HG03139 (cell line): ENCODE measurements at regions not wholly inside any gene's neighbourhood (a gene's known extent, or its start where the extent isn't known, plus 50 kb on each side); places are given as distances from the start of the nearest gene placed in this dataset.
"Not testable (repeated sequence)": the region's sequence is repeated elsewhere in the genome, so short reads cannot be mapped to it uniquely, and the experiment has no call there.

Experiments used
- ATAC-seq: cut with Tn5 transposase; IDR thresholded peaks from one replicate; pipeline ENCODE4 v1.9.1; 2021; ENCODE audit not compliant: unreplicated experiment

DNA sequence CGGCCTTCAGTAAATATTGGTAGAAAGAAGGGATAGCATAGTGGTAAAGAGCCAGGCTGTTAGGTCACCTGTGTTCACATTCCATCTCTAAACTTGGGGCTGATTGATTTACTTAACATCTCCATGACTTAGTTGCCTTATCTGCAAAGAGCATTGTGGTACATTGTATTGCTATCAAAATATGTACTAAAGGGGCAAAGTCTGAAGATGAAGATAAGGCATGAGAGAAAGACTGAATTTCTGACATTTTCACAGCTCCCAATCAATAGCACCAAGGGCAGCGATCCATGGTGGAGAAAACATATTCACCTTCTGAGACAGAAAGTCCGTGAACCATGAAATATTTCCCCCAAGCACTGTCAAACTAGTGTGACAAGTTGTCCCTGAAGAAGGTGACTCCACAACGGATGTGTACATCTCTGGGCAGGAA, 223.3 kb upstream of the STXBP5 start:
- ATAC-seq = no peak

DNA sequence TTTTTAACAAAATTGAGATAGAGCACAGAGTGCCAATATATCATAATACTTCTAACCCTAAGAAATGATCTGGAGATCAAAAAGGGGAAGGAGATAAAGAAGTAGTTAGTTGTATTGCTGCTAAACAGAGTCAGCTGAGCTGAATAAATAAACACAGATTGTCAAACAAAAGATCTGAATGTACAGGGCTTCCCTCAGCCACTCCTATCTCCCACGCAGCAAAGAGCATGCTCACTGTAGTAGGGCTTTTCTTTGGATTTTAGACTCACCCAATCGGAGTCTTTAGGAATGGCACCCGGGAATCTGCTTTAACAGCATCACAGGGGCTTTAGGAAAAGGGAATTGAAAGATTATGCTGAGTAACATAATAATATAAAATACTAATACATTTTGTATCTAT, 222.2 kb upstream of the STXBP5 start:
- ATAC-seq = no peak

DNA sequence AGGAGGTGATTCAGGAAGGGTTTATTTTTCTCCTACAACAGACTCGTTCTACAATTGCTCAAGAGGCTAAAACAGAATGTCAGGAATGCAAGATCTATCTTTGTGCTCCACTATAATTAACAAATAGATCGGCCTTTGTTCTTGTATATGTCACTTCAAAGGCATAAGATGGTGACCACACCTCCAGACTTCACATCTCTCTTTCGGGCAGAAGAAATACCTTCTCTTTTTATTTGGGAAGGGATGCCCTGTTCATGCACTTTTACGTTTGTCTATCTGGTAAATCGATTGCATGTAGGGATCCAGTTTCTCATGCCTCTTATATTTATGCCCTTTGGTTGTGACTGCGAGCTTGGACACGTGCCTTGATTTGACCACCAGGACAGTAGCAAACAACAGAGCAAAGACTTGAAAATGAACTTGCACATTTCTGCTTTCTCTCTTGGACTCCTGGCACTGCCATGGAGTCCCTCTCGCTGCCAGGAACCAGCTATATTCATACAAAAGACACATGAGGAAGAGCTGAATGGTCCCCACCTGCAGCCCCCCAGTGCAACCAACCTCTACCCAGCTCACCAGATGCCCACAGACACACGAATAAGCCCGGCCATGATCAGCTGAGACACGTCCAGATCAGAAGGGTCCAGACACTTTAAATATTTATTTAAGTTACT, 219.8 kb upstream of the STXBP5 start:
- no peak for ATAC-seq

DNA sequence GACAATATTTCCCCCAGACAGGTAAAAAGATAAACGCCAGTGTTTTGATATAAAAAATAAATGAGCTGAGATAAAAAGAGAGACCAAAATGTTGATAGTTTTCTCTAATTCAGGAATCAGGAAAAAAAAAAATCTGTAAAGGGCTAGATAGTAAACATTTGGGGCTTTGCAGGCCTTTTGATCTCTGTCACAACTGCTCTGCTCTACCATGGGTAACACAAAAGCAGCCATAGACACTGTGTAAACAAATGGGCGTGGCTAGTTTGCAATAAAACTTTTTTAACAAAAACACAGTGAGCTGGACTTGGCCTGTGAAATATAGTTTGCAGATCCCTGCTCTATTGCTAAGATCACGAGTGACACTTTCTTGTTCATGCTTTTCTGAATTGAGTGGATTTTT, 219.1 kb upstream of the STXBP5 start:
- no peak for ATAC-seq

DNA sequence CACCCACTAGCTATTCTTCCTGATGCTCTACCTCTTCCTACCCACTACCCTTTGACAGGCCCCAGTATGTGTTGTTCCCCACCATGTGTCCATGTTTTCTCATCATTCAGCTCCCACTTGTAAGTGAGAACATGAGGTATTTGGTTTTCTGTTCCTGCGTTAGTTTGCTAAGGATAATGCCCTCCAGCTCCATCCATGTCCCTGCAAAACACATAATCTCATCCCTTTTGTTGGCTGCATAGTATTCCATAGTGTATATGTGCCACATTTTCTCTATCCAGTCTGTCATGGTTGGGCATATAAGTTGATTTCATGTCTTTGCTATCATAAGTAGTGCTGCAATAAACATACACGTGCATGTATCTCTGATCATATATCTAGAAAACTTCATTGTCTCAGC, 218.3 kb upstream of the STXBP5 start:
- no peak for ATAC-seq

DNA sequence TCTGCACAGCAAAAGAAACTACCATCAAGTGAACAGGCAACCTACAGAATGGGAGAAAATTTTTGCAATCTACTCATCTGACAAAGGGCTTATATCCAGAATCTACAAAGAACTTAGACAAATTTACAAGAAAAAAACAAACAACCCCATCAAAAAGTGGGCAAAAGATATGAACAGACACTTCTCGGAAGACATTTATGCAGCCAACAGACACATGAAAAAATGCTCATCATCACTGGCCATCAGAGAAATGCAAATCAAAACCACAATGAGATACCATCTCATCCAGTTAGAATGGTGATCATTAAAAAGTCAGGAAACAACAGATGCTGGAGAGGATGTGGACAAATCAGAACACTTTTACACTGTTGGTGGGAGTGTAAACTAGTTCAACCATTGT, 216.3 kb upstream of the STXBP5 start:
- ATAC-seq = not testable (repeated sequence)

DNA sequence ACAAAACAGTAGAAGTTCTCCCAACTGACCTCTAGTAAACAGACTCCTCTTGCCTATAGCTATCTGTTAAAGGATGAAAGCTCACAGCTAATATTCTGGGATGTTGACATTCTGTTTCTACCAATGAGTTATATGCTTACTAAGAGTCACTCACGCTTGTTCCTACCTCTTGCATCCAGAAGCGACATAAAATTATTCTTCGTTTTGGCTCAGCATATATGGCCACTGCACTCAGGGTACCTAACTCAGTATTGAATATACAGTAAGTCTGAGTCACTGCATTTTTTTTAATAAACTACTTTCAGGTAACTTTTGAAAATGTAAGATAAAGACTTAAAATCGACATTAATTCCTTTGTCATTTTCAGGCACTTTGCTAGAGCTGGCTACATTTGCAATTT, 214.4 kb upstream of the STXBP5 start:
- no peak for ATAC-seq

DNA sequence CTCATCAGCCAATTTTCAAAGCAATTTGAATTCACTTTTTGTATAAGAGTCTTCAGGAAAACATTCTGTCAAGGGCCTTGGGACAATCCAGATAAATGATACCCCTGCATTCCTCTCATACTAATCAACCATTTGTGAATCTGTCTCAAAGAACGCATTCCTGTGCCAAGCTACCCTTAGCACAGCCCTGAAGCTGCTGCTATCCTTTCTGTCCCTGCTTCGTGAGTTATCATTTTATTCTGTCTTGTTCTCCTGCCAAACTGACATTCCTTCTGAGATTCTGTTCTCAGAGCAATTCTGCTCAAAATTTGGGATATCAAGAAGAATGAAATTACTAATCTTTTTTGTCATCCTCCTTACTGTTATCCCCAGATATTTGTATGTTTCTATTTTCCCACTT, 213.9 kb upstream of the STXBP5 start:
- no peak for ATAC-seq

DNA sequence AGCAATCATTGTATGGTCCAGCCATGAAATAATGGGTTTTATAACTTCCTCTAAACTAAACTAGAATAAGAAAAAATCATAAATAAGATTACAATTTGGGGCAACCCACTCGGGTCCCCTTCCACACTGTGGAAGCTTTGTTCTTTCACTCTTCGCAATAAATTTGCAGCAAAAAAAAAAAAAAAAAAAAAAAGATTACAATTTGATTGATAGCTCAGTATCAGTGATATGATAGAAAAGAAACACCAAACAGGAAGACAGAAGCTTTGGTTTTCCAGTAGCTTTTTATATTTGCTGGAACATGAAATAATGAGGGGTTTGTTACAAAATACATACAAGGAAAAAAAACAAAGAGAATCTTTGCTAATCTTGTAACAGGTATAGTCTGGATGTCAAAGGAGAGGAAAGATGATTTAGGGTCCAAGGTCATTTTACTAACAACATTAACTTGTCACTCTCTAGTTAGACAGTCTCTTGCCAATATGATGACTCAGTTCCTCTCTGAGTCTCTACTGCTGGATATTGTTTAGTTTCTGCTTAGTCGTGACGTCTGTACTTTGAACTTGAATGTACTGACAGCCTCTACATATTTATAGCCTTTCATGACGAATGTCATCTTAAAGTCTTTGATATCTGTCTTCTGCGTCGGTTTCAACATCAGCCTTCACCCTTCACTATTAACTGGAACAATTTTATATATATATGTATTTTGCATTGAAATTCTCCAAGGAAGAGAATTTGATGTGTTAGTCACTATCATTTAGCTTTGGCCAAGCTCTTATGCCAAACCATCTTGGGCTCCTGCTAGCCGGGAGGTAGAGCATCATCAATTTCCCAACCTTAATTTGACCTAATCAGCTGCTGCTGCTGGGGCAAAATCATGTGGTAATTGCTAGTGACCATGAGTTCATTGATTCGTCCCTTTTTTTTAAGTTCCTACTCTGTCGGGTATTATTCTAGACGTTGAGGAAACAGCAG, 213.1 kb upstream of the STXBP5 start:
- no peak for ATAC-seq

DNA sequence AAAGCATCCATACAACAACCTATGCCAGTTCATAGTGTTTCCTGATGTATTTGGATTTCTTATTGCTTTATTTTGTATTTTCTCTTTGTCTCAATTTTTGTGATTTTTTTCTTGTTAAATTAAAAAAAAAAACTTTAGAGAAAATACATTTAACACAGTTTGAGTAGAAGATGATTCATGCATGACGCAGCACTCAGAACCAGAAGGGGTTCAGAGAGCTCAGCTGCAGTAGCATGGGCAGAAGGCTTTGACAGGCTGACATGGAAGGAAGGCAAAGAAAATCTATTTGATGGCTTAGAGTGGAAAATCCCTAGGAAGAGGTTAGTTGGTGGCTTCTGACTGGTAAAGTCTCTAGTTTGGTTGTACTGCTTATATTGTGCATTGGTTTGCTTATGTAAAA, 207.2 kb upstream of the STXBP5 start:
- ATAC-seq = no peak

DNA sequence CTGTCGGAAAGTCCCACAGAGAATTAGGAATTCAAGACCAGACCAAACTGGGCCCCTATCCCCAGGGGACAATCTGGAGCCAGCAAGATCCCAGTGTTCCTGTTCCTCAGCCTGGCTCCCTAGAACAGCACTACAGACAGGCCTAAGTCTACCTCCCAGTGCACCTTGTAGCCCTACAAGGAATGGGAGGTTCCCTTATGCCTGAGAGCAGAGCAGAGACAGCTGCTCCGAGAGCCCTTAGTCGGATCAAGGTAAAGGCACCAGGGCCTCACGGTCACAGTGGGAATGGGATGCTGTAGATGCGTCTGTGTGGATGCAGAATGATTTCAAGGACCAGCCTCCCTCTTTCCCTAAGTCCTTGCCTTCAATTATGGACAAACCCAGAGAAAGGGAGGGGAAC, 204.5 kb upstream of the STXBP5 start:
- no peak for ATAC-seq

DNA sequence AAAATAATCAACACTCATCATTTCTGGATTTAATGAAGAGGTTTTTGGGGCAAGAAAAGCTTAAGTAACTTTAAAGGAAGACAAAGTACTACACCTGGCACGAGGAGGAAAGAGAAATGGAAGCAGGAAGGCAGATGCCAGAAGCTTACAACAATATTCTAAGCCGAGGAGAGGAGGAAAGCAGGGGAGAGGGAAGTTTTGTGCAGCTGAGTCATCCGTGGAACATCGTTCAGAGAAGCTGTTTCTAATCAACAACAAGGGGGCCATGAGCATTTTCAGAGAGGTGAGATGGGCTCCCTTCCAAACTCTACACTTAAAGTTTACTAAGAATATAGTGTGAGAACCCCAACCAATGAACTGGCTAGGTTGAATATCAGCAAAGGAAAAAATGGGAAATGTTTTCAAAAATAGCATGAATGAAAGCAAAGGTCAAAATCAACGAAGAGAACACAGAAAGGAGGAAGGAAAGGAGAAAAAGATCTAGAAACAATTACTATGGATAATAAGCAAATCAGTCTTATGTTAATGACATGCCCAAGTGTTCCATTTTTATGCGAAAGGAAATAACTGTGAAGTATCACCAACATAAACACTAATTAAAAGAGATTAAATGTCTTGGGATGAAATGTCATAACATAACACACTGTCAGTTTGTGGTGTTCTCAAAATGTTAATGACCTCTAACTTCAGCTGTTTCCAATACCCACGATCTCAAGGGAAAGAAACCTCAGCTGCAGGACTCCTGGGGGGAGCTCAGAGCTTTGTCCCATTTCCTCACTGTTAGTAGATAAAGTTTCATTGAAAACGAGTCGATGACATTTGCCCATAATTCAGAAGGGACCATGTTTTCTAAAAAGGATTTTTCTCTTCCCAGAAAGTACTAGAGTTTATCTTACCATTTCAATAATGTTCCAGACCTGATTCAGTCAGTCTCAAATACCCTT, 203.4 kb upstream of the STXBP5 start:
- ATAC-seq = no peak

DNA sequence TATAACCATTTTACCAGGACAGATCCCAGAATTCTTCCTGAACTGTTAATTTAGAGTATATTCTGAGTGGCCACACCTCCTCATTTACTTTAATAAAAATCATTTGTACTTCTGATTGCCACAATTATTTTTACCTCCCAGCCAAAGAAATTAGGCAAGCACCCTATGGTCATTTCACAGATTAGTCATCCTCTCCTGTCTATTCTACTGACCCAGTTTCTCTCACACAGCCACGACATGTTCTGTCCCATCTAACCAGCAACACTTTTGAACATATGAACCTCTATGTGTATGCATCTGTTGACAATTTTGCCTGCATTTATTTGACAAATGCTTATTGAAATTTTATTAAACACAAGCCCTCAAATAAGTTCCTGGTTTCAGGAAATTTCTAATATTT, 202.6 kb upstream of the STXBP5 start:
- ATAC-seq = no peak

DNA sequence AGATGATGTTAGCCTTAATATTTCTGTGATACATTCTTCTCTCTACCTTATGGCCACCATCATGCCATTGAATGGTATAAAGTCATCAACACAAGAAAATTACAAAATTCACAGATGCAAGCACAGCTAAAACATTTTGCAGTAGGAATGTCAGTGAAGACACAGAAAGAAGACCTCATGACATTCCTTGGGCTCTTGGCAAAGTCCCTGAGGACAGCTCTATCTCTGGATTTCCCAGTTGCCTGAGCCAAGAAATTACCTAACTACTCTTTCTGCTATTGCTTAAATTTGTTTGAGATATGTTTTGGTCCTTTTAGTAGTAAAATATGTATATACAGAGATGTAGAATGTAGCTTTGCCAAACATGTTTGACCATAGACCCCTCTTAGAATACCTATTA, 201.0 kb upstream of the STXBP5 start:
- ATAC-seq = no peak

DNA sequence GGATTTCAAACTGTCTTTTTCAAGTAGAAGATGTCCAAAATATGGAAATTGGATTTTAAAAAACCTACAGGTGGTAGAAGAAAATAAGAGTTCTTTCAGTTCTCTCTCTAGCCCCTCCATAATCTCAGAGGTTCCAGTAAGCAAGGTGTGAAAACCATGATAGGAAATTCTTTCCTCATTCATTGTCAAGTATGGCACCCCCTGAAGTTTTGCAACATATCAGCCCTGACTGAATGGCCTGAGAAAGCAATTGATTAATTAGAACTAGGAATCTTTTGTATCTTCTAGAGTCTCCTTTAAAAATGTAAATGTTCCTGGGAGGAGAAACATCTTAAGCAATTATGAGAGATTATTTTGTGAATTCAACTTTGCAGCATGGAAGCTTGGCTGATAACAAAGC, 198.7 kb upstream of the STXBP5 start:
- ATAC-seq = no peak

DNA sequence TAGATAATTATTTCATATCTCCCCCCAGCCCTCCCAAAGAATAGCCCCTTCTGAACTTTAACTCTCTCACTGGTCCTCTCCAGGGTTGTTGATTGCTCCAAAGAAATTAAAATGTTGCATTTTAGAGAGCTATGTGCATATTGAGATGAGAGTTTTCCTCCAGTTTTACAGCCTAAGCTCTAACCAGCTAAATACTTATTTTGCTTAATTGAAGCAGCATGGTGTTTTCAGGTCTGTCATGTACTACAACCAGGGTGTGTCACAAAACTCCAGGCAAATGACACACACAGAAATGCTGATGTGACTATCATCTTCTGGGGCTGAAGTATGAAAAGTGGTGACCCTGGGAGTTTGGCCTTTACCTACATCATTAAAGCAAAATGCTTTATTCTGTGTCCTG, 196.8 kb upstream of the STXBP5 start:
- ATAC-seq = no peak

DNA sequence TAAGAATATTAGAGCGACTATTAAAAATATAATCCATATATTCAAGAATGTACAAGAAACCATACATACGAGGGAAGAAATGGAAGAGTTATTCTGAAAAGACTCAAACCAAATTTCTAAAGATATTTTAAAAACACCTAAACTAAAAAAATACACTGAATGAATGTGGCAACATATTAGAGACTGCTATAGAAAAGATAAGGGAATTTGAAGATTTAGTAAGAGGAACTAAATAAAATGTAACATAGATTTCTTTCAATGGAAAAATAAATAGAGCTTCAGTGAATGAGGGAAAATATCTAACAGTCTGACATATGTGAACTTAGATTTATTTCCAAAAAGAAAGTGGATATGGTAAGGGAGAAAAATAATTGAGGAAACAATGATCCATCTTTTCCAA, 194.9 kb upstream of the STXBP5 start:
- ATAC-seq = no peak

DNA sequence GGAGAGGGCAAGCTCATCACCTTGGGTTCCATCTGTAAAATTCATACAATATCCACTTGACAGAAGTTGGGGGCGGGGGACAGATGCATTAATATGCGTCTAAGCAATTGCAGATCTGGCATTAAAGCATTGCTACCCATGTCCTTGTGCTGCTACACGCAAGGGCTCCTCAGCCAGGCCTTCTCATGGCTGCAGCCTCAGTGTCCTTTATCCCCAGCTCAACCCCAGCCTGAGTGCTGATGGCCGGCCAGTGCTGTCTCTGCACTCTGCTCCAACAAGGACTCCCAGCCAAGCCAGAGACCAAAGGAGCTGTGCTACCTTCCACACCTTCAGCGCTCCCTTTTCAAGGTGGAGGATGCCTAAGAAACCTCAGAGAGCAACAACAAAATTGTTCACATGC, 188.5 kb upstream of the STXBP5 start:
- ATAC-seq = no peak

DNA sequence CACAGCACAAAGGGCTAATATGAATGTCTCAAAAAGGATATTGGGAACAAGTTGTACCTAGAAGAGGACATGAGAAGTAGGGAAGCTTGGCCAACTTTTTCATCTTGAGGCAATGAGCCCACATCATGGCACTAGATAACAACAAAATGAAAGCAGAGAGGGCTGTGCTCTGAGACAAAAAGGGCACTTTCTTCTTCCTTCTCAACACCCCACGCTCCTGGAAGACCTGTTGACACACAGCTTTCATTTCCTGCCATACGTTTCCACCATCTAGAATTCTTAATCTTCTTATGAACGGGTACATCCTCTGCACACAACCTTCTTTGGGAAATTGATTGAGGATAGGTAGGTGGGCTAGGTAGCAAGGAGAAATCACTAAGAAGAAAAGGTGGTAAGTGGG, 187.8 kb upstream of the STXBP5 start:
- ATAC-seq = no peak

DNA sequence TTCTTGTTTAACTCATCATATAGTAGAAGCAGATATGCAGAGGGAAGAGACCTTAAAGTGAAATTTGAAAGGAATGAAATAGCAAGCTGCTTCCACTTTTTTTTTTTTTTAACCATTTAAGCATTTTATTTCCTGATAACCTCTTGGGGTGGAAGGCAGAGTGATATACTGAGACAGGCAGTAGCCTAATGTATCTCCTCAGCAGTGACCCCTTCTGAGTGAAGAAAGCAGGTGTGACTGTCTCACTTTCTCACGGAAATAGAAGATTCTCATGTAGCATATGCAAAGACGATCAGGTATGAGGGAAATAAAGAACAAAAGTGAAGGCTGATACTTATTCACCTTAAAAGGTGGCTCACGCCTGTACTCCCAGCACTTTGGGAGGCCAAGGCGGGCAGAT, 187.1 kb upstream of the STXBP5 start:
- ATAC-seq = no peak

DNA sequence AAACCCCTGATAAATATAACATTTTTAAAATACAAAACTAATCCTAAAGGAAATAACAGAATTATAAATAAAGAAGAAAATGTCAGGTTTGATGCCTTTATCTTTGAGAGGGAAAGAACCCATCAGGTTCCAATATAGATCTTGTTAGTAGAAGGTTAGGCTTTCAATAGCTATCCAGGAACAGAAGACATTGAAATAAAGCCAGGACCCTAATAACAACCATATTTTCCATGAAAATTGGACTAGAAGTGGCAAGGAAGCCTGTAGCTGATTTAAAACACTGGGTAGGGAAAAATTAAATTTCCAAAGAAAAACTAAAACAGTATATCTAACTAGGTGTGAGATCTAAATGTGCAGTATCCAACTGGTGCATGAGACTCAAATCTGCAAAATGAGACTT, 185.2 kb upstream of the STXBP5 start:
- no peak for ATAC-seq
